HG02970 (cell line): ENCODE measurements at regions not wholly inside any gene's neighbourhood (a gene's known extent, or its start where the extent isn't known, plus 50 kb on each side); places are given as distances from the start of the nearest gene placed in this dataset.

Source experiments
- ATAC-seq: cut with Tn5 transposase; IDR thresholded peaks from one replicate; pipeline ENCODE4 v1.9.1; 2021; ENCODE audit warnings: mild to moderate bottlenecking, moderate library complexity, moderate number of reproducible peaks; ENCODE audit not compliant: unreplicated experiment, low FRiP score

- no peak for ATAC-seq
These were observed 96.5 kb upstream of the MAOA start for GRCh38 chrX:43559644-43560043.

GRCh38 chrX:43560247-43560946, 95.7 kb upstream of the MAOA start:
- ATAC-seq = no peak

- ATAC-seq = no peak
These were observed 93.7 kb upstream of the MAOA start for GRCh38 chrX:43562372-43562771.

- ATAC-seq = no peak
These were observed 91.1 kb upstream of the MAOA start for GRCh38 chrX:43564953-43565352.

- no peak for ATAC-seq
These were observed 89.9 kb upstream of the MAOA start for GRCh38 chrX:43566170-43566569.

GRCh38 chrX:43573441-43574015, 82.6 kb upstream of the MAOA start:
- no peak for ATAC-seq

GRCh38 chrX:43580621-43581020, 75.5 kb upstream of the MAOA start:
- ATAC-seq = no peak

GRCh38 chrX:43581167-43581566, 74.9 kb upstream of the MAOA start:
- no peak for ATAC-seq

- no peak for ATAC-seq
These were observed 74.1 kb upstream of the MAOA start for GRCh38 chrX:43581888-43582539.

- ATAC-seq = no peak
These were observed 73.6 kb upstream of the MAOA start for GRCh38 chrX:43582540-43582913.

- ATAC-seq = no peak
These were observed 70.2 kb upstream of the MAOA start for GRCh38 chrX:43585922-43586321.

GRCh38 chrX:43586830-43587229, 69.3 kb upstream of the MAOA start:
- ATAC-seq = no peak

GRCh38 chrX:43589735-43590134, 66.4 kb upstream of the MAOA start:
- no peak for ATAC-seq

GRCh38 chrX:43590150-43590549, 65.9 kb upstream of the MAOA start:
- no peak for ATAC-seq

GRCh38 chrX:43592597-43592996, 63.5 kb upstream of the MAOA start:
- no peak for ATAC-seq

- no peak for ATAC-seq
These were observed 60.2 kb upstream of the MAOA start for GRCh38 chrX:43595931-43596330.

GRCh38 chrX:43604753-43605152, 51.3 kb upstream of the MAOA start:
- ATAC-seq = no peak

GRCh38 chrX:43605351-43605750, 50.7 kb upstream of the MAOA start:
- no peak for ATAC-seq
